ENCODE measurements at regions not wholly inside any gene's neighbourhood (a gene's known extent, or its start where the extent isn't known, plus 50 kb on each side); places are given as distances from the start of the nearest gene placed in this dataset.

GRCh38 chr22:49502126-49502826 lies 325.4 kb downstream of the BRD1 start:
- ChIA-PET CTCF (no interaction called here), POLR2A (ENCODE audit: unreplicated experiment) (no interaction called here)
- no peak overlapping the region for H2BK120ac ChIP-seq (ENCODE audit: low read depth, low read length)
- no peak overlapping the region for H3K9ac ChIP-seq (ENCODE audit: low read depth, low read length)
- peaks cover 31% of the 10 kb centered on the region for H3K9me3 ChIP-seq (ENCODE audit: control insufficient read depth, insufficient read depth, low read length)
- no peaks in the 10 kb centered on the region for H3K4me1 ChIP-seq (ENCODE audit: control insufficient read depth, insufficient read depth, low read length)
- no peak overlapping the region for H3K23ac ChIP-seq (ENCODE audit: low read depth, low read length)
- BruUV-seq (replicated peaks), result no TSS peak
- dilution Hi-C loops (cut with HindIII; ENCODE audit: low sequenced_read_pairs, unreplicated experiment) (no loop called here), intact Hi-C loops (cut with micrococcal nuclease) (no loop called here), in situ Hi-C loops (cut with MboI; ENCODE audit: low sequenced_read_pairs) (no loop called here)
- H2AK5ac ChIP-seq (ENCODE audit: low read depth, low read length), result no peak overlapping the region
- H4K8ac ChIP-seq (ENCODE audit: low read depth in 2 of 2, low read length in 2 of 2), result no peak overlapping the region
- no peak for ATAC-seq (ENCODE audit: low read depth)
- no peaks in the 10 kb centered on the region for H3K9me1 ChIP-seq (ENCODE audit: insufficient read depth, low read length)
- H3K36me3 ChIP-seq (ENCODE audit: control insufficient read depth, insufficient read depth, low read length), result no peaks in the 10 kb centered on the region
- H2BK5ac ChIP-seq (ENCODE audit: low read depth, low read length, poor library complexity, severe bottlenecking), result no peak overlapping the region
- no peaks in the 10 kb centered on the region for H3K79me1 ChIP-seq (ENCODE audit: low read depth in 1 of 2, low read length in 2 of 2)
- DNase-seq, result no peak
- H4K20me1 ChIP-seq (ENCODE audit: insufficient read depth, low read length), result no peaks in the 10 kb centered on the region
- H3K56ac ChIP-seq (ENCODE audit: extremely low read depth, insufficient read depth, low read length), result no peak overlapping the region
- H3K4ac ChIP-seq (ENCODE audit: low read depth, low read length), result no peak overlapping the region
- no peak overlapping the region for H2BK20ac ChIP-seq (ENCODE audit: low read depth, low read length)
- H3K14ac ChIP-seq (replicated peaks; ENCODE audit: low read depth, low read length), result no peak overlapping the region
- no peak overlapping the region for H3K4me2 ChIP-seq (ENCODE audit: low read depth, low read length)
- no peak overlapping the region for H2AFZ ChIP-seq (replicated peaks; ENCODE audit: low read length, poor library complexity)
- no peaks in the 10 kb centered on the region for H3K27me3 ChIP-seq (ENCODE audit: control insufficient read depth, insufficient read depth, low read length)
- no peak overlapping the region for H2AK9ac ChIP-seq (replicated peaks; ENCODE audit: low read depth, low read length, poor library complexity)
- no peak overlapping the region for H3K27ac ChIP-seq (ENCODE audit: insufficient read depth, low read length)
- no peak overlapping the region for H4K91ac ChIP-seq (ENCODE audit: insufficient read depth, low read depth, low read length)
- no peak overlapping the region for H2BK15ac ChIP-seq (ENCODE audit: low read depth, low read length)
- no CpG with 5 or more reads among the region's 13 CpGs for WGBS, 2 experiments (ENCODE audit: extremely low coverage in 2 of 2, insufficient read length in 1 of 2)
- H3K4me3 ChIP-seq (ENCODE audit: insufficient read depth, low read depth, low read length), result no peak overlapping the region
- no peak overlapping the region for H3K18ac ChIP-seq (ENCODE audit: low read depth, low read length)
- no peak overlapping the region for H4K5ac ChIP-seq (ENCODE audit: low read depth, low read length)
- no peak for TF ChIP-seq SMC3 (IDR thresholded peaks at IDR 0.05; ENCODE audit: low read depth, low read length)
- TF ChIP-seq MAZ (IDR thresholded peaks at IDR 0.05; ENCODE audit: borderline replicate concordance, low read depth, low read length), result no peak
- TF ChIP-seq POLR2A (IDR thresholded peaks at IDR 0.05; ENCODE audit: low read depth, low read length), result no peak
- no peak for TF ChIP-seq BHLHE40 (IDR thresholded peaks at IDR 0.05; ENCODE audit: low read depth, low read length)
- TF ChIP-seq, protein P1, sequence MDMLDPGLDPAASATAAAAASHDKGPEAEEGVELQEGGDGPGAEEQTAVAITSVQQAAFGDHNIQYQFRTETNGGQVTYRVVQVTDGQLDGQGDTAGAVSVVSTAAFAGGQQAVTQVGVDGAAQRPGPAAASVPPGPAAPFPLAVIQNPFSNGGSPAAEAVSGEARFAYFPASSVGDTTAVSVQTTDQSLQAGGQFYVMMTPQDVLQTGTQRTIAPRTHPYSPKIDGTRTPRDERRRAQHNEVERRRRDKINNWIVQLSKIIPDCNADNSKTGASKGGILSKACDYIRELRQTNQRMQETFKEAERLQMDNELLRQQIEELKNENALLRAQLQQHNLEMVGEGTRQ (IDR thresholded peaks at IDR 0.05; ENCODE audit: low read depth, low read length), result no peak
- TF ChIP-seq, protein P2, sequence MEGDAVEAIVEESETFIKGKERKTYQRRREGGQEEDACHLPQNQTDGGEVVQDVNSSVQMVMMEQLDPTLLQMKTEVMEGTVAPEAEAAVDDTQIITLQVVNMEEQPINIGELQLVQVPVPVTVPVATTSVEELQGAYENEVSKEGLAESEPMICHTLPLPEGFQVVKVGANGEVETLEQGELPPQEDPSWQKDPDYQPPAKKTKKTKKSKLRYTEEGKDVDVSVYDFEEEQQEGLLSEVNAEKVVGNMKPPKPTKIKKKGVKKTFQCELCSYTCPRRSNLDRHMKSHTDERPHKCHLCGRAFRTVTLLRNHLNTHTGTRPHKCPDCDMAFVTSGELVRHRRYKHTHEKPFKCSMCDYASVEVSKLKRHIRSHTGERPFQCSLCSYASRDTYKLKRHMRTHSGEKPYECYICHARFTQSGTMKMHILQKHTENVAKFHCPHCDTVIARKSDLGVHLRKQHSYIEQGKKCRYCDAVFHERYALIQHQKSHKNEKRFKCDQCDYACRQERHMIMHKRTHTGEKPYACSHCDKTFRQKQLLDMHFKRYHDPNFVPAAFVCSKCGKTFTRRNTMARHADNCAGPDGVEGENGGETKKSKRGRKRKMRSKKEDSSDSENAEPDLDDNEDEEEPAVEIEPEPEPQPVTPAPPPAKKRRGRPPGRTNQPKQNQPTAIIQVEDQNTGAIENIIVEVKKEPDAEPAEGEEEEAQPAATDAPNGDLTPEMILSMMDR (conservative IDR thresholded peaks at IDR 0.05; ENCODE audit: low read depth, low read length), result no peak
- TF ChIP-seq MAFK (IDR thresholded peaks at IDR 0.05; ENCODE audit: low read depth, low read length), result no peak
- no peak for TF ChIP-seq MXI1 (IDR thresholded peaks at IDR 0.05; ENCODE audit: borderline replicate concordance, low read depth, low read length)
- TF ChIP-seq NFE2L2 (IDR thresholded peaks at IDR 0.05; ENCODE audit: low read depth, low read length), result no peak
- TF ChIP-seq FOS (IDR thresholded peaks at IDR 0.05; ENCODE audit: low read depth, low read length), result no peak
- TF ChIP-seq RCOR1 (IDR thresholded peaks at IDR 0.05; ENCODE audit: insufficient replicate concordance, low read length), result no peak
- no peak for TF ChIP-seq CEBPB (IDR thresholded peaks at IDR 0.05; ENCODE audit: low read depth, low read length)
- no peak for TF ChIP-seq ELK1 (IDR thresholded peaks at IDR 0.05; ENCODE audit: borderline replicate concordance, low read depth, low read length)

All from IMR-90 (cell line).